RWPE1 (cell line): ENCODE measurements at regions not wholly inside any gene's neighbourhood (a gene's known extent, or its start where the extent isn't known, plus 50 kb on each side); places are given as distances from the start of the nearest gene placed in this dataset.

Experiments used
- CTCF ChIA-PET: fragments of 350-600 bp; sonication (Branson Sonifier 250); formaldehyde crosslinking; extraction: SDS; loops from one replicate; lab custom pipeline; 2021; lab: Yijun Ruan, JAX
- POLR2A ChIA-PET: fragments of 400-600 bp; formaldehyde crosslinking; extraction: SDS; loops from one replicate; lab custom pipeline; 2020; ENCODE audit warnings: antibody characterized with exemption; ENCODE audit not compliant: low non-redundant PET; lab: Yijun Ruan, JAX
- DNase-seq: peaks from one replicate; pipeline ENCODE4 v3.0.0; 2012; ENCODE audit warnings: low spot score
- H3K27ac ChIP-seq: fragments of 450-650 bp; 2 replicates; pipeline ENCODE4 v1.5.1; 2017
- CTCF ChIP-seq: fragments of 450-650 bp; conservative IDR thresholded peaks from 2 replicates; pipeline ENCODE4 v1.5.1; 2017; ENCODE audit warnings: low read depth, mild to moderate bottlenecking

- ChIA-PET POLR2A (no interaction called here), CTCF (no interaction called here)
- no peak for TF ChIP-seq CTCF
- H3K27ac ChIP-seq = no peak overlapping the region
- DNase-seq = no peak
Observed at GRCh38 chr2:6475155-6475940, 390.4 kb downstream of the CMPK2 start.

GRCh38 chr2:6480514-6480913 is 385.2 kb downstream of the CMPK2 start:
- ChIA-PET CTCF (no interaction called here), POLR2A (no interaction called here)
- H3K27ac ChIP-seq = no peak overlapping the region
- TF ChIP-seq CTCF = no peak
- DNase-seq = no peak

- TF ChIP-seq CTCF = no peak
- CTCF ChIA-PET = no interaction called here
- POLR2A ChIA-PET = no interaction called here
- H3K27ac ChIP-seq = no peak overlapping the region
- no peak for DNase-seq
Observed at GRCh38 chr2:6482256-6482655, 383.5 kb downstream of the CMPK2 start.

- ChIA-PET POLR2A (no interaction called here), CTCF (no interaction called here)
- H3K27ac ChIP-seq = no peak overlapping the region
- no peak for TF ChIP-seq CTCF
- DNase-seq = no peak
Observed at GRCh38 chr2:6487765-6488164, 377.9 kb downstream of the CMPK2 start.

GRCh38 chr2:6492573-6492972 is 373.1 kb downstream of the CMPK2 start:
- no peak overlapping the region for H3K27ac ChIP-seq
- no peak for DNase-seq
- ChIA-PET POLR2A (no interaction called here), CTCF (no interaction called here)
- TF ChIP-seq CTCF = no peak

GRCh38 chr2:6493266-6493665 is 372.4 kb downstream of the CMPK2 start:
- ChIA-PET CTCF (no interaction called here), POLR2A (no interaction called here)
- no peak for DNase-seq
- H3K27ac ChIP-seq = no peak overlapping the region
- no peak for TF ChIP-seq CTCF
